T1000 (cell line): ENCODE measurements at regions not wholly inside any gene's neighbourhood (a gene's known extent, or its start where the extent isn't known, plus 50 kb on each side); places are given as distances from the start of the nearest gene placed in this dataset.
"Not testable (repeated sequence)": the region's sequence is repeated elsewhere in the genome, so short reads cannot be mapped to it uniquely, and the experiment has no call there.

Experiments
- DNase-seq: peaks from one replicate; lab custom pipeline; 2025; ENCODE audit warnings: mixed read lengths; lab: John Stamatoyannopoulos, UW

GRCh38 chr4:27360790-27361267 is 500.2 kb downstream of the STIM2 start:
- DNase-seq: peak; percentile 63

DNA sequence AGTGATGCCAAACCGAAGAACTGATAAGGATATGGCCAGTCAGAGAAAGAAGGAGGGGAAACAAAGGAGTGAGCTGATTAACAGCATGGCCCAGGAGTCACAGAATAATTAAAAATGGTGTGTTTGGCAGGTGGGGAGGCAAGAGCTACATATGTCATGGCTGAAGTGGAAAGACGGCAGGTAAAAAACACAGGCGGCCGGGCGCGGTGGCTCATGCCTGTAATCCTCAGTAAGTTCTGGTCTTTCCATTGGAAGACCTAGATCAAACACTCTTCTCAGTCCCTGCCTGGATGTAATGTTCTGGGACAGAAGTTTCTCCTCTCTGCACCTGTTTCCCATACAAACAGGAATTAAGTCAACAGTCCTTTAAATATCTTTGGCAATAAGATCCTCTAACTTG is 503.9 kb downstream of the STIM2 start:
- no peak for DNase-seq

DNA sequence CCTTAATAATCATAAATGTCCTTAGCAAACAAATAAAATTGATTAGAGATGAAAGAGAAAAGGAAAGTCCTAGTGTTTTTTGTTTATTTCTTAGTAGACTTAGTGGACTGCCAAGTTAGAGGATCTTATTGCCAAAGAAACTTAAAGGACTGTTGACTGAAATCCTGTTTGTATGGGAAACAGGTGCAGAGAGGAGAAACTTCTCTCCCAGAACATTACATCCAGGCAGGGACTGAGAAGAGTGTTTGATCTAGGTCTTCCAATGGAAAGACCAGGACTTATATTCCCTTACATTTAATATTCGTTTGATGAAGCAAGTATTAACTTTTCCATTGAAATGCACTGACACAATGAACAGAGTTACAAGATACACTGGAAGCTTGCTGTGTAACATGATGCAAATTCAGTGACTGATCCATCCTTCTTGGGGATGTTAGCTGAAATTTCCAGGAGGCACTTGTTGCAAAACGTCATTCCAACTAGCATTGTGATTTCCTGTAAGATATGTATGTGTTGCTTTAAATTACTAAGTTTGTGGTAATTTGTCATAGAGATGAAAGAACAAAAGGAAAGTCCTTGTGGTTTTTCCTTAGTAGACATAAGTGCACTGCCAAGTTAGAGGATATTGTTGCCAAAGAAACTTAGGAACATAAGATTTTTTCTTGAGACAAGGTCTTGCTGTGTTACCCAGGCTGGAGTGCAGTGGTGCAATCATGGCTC is 505.6 kb downstream of the STIM2 start:
- DNase-seq: no peak

GRCh38 chr4:27368781-27369180 is 508.1 kb downstream of the STIM2 start:
- DNase-seq: no peak

GRCh38 chr4:27381815-27382214 is 521.2 kb downstream of the STIM2 start:
- DNase-seq: no peak

- no peak for DNase-seq
Observed at GRCh38 chr4:27387711-27388110, 527.1 kb downstream of the STIM2 start.

- DNase-seq: no peak
Observed at GRCh38 chr4:27397886-27398285, 537.2 kb downstream of the STIM2 start.

DNA sequence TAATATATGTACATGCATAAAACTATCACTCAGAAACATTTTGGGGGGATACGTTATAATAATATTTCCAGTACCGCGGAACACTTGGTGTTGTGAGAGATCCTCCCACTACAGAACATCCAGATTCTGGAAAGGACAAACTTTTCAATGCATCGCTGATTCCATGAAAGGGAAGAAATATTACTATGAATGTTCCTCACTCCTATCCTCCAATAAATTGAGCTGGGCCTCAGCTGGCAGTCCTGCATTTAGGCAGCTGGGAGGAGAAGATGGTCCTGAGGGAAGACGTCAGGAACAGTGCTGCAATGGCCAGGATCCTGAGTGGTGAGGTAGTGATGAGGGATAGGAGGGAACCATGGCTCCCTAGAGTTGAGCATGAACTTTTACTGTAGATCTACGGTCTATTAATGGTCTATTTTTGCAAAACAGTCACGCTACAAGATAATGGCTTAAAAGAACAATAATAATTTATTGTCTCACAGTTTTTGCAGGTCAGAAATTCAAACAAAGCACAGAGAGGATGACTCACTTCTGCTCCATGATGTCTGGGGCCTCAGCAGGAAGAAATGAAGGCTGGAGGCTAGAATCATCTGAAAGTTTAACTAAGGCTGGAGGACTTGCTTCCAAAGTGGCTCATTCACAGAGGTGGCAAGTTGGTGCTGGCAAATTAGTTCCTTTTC is 538.1 kb downstream of the STIM2 start:
- DNase-seq: no peak

DNA sequence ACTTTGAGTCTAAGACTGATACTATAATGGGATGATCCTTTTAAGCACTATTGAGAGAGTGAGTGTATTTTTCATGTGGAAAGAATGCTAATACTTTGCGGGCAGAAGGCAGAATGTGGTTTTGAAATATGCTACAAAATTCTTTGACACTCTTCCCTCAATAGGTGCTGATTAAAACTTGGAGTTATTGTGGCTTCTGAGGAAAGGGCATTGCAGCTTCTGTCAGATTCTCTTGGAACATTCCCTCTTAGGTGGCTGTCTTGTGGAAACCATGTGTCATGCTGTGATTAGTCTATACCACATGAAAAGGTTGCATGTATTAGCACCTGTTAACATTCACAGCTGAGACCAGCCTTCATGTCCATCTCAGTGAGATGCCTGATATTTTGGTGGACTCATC is 547.0 kb downstream of the STIM2 start:
- no peak for DNase-seq

- no peak for DNase-seq
Observed at GRCh38 chr4:27412613-27413012, 552.0 kb downstream of the STIM2 start.

GRCh38 chr4:27414887-27415731 is 554.5 kb downstream of the STIM2 start:
- no peak for DNase-seq

GRCh38 chr4:27428661-27429060 is 568.0 kb downstream of the STIM2 start:
- no peak for DNase-seq

- no peak for DNase-seq
Observed at GRCh38 chr4:27429364-27429871, 568.8 kb downstream of the STIM2 start.

DNA sequence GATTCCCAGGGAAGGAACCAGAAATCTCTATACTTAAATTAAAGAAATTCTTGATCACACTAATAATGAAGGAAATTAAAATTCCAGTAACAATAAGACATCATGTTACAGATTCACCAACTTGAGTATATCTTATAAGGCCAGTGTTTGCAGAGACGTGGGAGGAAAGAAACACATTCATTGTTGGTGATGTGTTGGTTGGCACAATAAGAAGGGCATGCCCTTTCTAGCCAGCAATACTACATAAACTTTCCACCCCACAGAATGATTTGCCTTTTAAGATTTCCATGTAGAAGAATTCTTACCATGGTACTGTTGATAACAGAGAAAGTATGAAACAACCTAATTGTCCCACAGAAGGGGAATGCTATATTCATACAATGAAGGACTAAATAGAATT is 581.5 kb downstream of the STIM2 start:
- DNase-seq: no peak

DNA sequence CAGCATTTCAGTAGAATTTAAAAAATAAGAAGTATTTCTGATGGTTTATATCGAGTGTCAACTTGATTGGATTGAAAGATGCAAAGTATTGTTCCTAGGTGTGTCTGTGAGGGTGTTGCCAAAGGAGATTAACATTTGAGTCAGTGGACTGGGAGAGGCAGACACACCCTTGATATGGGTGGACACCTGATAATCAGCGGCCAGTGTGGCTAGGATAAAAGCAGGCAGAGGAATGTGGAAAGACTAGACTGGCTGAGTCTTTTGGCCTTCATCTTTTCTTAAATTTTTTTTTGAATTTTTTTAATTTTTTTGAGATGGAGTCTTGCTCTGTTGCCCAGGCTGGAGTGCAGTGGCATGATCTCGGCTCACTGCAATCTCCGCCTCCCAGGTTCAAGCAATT is 582.0 kb downstream of the STIM2 start:
- not testable (repeated sequence) for DNase-seq

- peak; percentile 80 for DNase-seq
Observed at GRCh38 chr4:27463816-27464215, 603.2 kb downstream of the STIM2 start.

- no peak for DNase-seq
Observed at GRCh38 chr4:27467351-27467750, 606.7 kb downstream of the STIM2 start.

DNA sequence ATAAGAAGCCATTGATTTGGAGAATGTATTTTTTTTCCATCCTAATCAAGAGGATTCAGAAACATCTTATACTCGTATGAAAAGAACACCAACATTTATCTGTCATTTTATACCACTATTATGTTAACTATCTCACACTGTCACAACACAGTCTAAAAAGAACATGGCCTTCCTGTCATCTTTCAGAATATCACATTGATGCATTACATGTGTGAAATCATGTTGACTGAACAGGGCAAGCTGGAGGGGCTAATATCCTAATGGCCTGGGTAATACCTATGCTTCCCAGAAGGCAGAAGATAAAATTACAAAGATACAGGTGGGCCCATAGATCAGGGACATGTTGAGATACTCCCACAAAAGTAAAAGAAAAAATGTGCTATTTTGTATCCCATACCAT is 611.7 kb downstream of the STIM2 start:
- DNase-seq: no peak

DNA sequence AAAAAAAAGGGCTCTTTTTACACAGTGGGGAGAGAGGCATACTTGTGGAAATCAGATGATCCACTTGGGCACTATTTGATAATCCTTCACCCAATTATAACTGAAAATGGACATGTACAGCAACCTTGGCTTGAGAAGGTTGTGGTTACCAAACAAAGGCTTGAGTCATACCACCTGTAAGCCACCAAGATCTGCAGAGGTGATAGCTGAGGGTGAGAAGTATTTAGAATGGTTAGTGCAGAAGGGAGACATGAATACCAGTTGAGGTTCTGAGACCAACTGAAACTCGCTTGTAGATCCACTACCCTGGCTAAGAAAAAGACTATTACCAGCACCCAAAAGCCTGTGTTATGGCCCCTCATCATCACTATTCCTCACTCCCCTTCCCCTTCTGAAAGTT is 614.0 kb downstream of the STIM2 start:
- no peak for DNase-seq

- DNase-seq: no peak
Observed at GRCh38 chr4:27484216-27484615, 623.6 kb downstream of the STIM2 start.

DNA sequence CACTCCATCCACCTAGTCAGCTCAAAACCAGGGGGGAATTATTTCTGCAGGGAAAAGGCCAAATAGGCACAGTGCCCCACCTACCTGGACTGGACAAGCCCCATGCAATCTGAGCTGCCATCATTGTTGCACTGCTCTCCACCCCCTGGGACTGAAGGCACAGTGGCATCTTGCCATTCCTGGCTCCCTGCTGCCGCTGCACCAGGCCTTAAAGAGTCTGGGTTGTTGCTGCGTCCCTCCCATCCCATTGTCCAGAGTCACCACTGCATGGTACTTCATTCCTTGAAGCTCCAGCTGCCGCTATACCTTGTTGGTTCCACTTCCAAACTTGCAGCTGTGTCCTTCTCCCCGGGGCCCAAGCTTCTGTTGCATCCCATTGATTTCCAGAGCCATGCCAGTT is 629.7 kb downstream of the STIM2 start:
- DNase-seq: no peak

DNA sequence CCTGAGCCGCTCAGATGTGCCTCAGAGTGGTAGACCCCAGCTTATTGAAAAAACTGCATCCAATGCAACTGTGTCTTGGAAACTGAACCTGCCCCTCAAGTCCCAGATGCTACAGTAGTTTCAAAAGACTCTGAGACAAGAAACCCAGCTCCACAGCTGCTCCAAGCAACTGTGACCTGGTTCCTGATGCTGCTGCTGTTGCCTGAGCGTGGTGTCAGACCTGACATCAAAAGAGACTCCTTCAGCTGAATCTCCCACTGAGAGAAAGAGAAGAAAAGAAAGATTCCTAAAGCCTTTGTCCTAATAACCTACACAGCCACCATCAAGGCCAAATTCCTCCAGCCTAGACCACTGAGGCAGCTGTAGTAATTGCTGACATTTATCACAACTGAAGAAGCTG is 630.1 kb downstream of the STIM2 start:
- DNase-seq: no peak

- DNase-seq: no peak
Observed at GRCh38 chr4:27506401-27506800, 645.8 kb downstream of the STIM2 start.
